Stimulated activated CD4-positive, alpha-beta T cell treated with anti-CD3 and anti-CD28 coated beads, Interleukin-4, amount 100 ng/mL, for 24 hours (primary cell): ENCODE measurements at regions not wholly inside any gene's neighbourhood (a gene's known extent, or its start where the extent isn't known, plus 50 kb on each side); places are given as distances from the start of the nearest gene placed in this dataset.

Source experiments
- DNase-seq: peaks from one replicate; pipeline ENCODE4 v3.0.0-alpha.2; 2020

DNA sequence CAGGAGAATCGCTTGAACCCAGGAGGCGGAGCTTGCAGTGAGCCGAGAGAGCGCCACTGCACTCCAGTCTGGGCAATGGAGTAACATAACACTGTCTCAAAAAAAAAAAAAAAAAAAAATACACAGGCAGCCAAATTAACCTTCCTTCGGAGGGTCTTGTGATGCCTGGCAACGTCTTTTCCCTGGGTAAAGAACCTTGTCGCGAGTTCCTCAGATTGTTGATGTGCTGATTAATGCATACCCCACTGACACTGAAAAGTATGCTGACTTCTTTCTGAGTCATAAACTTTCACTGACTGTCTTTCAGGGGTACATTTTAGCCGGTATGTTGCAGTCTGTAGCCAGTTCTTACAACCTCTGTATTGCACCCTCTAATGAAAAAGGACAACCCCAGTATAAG is 95.1 kb upstream of the SOD1 start:
- no peak for DNase-seq

DNA sequence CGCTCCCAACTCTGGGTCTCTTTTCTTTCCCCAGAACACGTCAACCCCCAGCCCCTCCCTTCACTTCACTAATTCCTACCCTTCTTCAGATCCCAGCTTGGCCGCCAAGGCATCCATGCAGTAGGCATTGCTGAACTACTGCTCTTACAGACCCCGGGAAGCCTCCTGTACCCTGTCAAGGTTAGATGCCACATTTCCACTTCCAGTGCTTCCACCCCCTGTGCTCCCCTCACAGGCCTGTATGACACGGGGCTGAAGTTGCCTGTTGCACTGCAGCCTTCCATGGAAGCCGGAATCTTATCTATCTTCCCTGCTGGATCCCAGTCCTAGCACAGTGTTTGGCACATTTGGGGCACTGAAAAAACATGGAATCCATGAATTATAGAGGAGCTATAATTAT is 99.0 kb upstream of the SOD1 start:
- DNase-seq: no peak

DNA sequence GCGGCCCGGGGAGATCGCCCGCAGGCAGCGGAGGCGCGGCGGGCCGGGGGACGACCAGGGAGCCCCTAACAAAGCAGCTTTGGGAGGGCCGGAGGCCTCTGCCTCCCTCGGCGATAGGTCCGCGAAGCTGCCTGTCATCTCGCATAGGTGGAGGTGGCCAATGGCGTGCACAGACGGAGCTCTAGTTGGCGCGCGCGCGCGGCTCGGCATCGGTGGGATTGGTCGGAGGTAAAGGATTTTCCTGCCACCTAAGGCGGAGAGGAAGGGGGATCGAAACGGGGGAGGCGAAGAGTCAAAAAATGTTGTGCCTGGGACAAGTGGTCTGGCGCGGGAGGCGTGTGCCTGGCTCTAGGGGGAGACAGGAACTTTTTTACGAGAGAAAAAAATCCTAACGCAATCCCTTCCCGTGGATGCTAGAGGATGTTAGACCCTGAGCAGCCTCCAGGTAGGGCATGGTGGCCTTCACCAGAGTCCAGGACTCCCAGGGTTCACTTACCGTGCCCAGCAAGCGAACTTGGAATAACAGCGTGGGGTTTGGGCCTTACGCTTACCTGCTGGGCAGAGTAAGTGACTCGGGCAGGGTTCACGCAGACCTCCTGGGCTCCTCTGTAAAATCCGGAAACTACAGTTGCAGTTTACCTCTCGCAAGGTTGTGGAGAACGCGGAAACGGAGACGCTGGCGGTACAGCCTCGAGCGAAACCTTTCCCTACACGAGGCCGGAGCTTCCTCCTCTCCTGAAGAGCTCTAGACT is 99.9 kb upstream of the SOD1 start:
- peak; percentile 95 for DNase-seq

DNA sequence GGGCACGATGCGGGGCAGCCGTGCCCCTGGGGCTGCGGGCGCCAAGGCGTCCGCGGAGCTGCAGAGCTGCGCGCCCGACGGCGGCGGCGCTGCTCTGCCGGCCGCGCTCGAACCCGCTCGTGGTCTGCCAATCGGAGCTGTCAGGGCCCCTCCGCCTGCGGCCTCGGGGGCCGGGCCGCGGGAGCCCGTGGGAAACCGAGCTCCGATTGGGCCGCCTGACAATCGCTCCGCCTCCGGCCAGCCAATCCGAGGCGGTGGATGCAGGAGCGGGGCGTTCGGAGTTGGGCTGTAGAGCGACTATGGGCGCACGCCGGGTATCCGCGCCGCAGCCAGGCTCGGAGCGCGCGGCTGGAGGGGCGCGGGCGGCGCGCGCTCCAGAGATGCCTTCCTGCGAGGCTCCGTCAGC is 100.5 kb upstream of the SOD1 start:
- peak; percentile 92 for DNase-seq

DNA sequence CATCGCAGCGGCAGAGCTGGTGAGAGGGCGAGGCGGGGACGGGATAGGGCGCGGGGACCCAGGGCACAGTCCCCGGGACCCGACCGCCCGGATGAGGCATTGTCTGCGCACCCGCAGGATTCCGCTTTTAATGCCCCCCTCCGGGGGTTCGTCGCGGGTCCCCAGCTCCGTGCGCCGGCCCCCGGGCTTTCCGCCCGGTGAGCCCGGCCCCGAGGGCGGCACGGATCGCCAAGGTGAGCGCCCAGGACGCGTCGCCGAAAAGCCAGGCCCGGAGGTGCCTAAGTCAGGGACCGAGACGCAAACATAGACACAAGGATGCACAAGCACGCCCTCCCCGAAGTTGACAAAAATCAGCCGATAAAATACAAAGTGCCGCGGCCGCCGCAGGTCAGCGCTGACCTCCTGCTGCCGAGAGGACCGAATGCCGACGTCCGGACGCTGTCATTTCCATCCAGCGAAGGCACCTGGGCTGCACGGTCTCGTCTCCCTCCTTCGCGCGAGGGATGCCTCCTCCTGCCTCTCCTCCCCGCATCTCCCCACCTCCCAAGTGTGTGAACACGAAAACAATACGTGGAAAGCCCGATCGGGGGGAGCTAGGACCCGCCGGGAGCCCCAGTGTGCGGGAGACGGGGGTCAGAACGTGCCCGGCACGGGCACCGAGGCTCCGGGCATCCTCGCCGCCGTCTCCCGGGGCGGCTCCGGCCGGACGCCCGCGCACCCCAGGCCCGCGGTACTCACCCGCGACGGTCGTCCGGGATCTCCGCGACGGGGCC is 101.1 kb upstream of the SOD1 start:
- DNase-seq: peak; percentile 29

DNA sequence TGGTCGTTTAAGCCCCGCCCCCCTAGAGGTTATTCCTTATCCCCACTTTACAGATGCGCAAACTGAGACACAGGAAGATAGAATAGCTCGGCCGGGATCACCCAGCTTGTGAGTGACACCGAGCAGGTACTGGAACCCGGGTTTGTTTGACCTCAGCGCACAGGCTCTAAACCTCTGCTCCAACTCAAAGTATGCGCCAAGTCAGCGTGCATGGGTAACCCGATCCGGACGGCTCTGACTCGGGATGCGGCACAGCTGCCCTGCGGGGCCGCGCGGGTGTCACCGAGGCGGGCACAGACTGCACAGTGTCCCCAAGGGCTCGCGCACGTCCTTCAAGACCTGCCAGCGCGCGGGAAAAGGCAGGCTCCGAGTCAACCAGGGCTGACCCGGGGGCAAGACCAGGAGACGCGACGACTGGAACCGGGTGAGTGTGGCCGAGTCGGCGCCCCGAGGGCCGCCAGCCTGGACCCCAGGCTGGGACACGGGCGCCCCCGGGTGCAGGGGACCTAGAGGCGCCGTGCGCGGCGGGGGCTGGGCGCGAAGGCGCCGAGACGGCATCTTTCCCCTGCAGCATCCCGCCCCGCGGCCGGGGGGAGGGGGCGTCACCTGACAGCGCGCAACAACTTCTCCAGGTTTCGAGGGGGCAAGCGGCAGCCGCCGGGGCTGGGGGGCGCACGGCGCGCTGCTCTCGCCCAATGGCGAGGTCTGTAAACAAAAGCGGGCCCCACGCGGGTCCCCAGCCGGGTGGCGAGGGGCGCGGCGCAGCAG is 101.9 kb upstream of the SOD1 start:
- DNase-seq: peak; percentile 13

DNA sequence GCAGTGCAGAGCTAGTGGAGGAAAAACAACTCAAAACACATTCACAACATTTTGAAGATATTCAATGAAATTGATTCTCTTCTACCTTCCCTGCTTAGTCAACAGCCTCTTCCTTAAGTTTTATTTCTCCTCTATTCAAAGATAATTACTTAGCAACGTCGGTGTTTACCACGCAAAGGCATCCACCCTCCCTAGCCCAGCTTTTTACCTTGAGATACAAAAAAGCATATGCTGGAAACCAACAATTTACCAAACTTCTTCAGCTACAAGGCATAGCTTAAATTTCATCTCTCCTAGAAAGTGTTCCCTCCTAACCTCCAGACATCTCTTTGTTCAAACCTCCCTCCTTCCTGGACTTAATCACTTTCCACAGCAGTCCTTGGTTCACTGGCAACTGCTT is 102.8 kb upstream of the SOD1 start:
- DNase-seq: no peak

DNA sequence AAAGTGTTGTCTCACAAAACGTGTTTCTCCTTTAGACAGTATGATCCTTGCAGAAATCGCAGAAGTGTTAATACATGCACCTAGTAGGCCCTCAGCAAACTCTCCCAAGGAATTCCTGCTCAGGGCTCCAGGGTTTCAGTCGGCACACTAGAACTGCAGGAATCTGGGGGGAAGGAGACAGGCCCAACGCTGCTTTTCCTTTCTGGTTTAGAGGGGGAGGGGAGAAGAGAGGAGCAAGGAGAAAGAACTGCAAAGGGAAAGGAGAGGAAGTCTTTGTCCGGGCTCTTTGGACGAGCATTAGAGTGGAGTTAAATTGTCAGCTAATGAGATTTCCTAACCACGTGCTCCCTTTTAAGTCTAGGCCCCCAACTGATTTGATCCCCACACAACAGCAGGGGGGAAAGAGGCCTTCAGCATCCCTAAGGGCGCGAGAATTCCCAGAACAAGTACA is 103.7 kb upstream of the SOD1 start:
- no peak for DNase-seq

DNA sequence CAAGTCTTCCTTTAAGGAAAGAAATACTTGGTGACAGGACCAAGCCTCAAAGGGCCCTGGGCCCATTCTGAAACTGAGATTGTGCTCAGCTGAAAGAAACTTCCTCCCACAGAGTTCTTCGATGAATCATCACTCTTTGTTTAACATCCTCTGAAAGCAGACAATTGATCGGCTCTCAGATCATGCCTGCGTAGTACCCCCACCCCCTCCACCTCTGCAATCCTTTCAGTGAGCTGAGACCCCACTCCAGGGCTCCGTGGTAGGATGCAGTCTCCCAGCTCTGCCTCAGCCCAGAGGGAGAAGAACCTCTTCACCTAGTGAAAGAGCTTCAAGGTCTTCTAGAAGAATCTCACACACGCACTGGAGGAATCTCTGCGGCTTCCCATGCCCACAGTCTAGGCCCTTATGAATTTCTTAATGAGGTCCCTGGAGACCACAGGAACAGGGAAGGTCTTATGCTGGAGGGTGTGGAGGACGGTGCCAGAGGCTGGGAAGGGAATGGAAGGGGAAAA is 104.9 kb upstream of the SOD1 start:
- DNase-seq: peak; percentile 58

DNA sequence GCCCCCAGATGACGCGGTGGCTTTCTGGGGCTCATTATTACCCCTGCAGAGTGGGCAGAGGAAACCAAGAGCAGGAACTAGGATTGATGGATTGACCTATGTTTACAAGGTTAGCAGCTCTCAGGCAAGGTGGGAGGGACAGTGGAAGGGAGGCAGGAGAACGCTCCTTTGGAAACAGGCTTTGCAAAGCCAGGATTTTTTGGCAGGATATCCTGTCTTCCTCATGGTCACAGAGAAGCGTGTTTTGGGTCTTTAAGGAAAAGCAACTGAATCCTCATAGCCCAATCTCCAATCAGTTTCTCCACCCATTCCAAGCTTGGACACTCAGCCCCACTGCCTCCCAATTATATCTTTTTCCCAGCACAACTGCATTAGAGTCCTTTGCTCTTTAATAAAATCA is 105.6 kb upstream of the SOD1 start:
- DNase-seq: no peak

DNA sequence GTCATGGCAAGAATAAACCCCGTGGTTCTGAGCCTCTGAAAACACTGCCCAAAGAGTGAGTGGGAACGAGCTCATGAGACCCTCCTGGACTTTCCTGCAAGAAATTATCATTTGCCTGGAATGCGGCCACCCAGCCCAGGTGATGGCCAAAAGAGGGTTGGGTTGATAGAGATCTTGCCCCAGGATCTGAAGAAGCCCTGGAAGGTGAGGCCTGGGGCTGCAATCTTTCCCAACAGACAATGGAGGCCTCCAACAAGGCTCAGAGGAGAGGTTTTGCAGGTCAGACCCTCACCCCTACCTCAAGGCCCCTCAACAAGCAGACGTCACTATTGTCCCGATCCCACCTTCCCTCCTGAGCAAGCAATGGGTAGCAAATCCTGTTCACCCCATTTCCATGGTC is 106.0 kb upstream of the SOD1 start:
- no peak for DNase-seq

DNA sequence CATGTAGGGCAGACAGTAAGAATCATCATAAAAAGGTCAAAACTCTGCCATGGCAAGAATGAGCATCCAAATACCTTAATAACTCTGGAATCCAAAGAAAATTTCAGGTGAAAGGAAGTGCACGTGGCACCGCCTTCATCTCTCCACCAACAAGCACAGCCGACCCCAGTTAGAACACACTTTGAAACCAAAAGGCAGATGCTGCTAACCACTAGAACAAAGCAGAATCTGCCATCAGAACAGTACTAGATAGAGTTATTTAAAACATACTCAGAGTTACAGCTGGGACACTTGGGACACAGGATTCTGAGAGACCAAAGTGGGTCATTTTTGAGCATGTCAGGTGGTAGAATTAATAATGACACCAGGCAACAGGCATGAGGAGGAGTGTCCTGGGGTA is 106.7 kb upstream of the SOD1 start:
- no peak for DNase-seq

DNA sequence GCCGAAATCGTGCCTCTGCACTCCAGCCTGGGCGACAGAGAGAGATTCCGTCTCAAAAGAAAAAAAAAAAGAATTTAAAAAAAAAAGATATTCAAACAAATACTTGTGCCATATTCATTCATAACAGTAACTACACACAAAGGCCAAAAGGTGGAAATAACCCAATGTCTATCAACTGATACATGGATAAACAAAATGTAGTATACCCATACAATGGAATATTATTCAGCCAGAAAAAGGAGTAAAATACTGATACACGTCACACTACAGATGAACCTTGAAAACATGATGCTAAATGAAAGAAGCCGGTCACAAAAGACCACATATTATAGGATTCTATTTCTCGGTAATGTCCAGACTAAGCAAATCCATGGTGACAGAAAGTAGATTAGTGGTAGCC is 109.4 kb upstream of the SOD1 start:
- no peak for DNase-seq

DNA sequence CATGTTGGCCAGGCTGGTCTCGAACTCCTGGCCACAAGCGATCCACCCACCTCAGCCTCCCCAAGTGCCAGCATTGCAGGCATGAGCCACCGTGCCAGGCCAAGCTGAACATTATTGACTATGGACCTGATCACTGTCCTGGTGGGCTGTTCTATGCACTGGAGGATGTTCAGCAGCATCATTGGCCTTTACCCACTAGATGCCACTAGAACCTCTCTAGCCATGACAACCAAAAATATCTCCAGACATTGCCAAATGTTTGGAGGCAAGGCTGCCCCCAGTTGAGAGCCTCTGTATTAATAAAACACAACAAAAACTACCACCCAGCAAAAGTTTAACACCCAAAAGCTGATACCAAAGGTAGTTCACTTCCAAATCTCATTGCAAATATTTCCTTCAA is 110.8 kb upstream of the SOD1 start:
- no peak for DNase-seq

DNA sequence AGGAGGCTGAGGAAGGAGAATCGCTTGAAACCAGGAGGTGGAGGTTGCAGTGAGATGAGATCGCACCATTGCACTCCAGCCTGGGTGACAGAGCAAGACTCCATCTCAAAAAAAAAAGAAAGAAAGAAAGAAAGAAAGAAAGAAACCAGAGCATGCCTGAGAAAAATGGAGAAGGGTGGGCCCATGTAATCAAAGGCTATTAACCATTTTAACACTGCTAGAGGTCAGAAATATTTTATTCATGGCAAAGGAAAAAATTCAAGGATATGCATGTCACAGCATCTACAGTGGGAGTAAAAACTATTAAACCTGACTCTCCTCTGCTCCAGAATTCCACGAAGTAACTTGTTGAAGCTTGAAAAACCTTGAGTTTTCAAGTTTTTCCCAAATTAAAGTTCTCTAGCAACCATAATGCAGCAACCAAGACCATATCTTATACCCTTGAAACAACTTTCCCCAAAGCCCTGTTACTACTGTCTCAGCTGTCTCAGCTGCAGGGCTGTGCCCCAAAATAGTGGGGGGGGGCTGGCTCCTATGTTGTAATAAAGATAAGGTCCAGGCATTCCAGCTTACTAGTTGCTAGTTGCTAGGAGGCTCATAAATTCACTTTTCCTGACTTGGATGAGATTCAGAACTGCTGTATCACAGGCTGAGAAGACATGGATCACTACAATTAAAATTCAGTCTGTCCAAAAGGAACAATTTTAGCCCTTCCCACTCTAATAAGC is 112.9 kb upstream of the SOD1 start:
- DNase-seq: no peak

DNA sequence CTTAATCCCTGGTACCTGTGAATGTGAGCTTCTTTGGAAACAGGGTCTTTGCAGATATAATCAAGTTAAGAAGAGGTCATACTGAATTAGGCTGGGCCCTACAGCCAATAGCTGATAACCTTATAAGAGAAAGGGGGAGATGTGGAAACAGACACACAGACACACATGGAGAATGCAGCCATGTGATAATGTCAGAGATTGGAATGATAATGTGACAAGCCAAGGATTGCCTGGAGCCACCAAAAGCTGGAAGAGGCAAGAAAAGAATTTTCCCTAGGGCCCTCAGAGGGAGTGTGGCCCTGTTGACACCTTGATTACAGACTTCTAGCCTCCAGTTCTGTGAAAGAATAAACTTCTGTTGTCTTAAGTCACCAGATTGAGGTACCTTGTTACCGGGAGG is 114.5 kb upstream of the SOD1 start:
- no peak for DNase-seq

DNA sequence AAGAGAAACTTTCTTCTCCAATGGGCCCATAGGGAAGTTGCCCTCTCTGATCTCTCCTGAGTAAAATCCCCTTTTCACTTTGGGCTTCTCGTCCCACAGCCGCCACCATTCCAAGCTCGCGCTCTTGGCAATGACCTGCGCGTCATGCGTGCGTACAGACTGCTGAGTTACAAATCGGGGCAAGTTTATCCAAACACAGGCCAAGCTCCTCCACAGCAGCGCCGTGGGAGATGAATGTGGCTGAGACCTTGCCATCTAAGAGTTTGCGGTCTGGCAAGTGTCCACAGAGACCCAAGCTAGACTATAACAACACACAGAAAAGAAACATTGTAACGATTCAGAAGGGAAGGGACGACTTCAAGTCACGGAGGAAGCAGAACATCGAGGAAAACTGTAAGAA is 116.3 kb upstream of the SOD1 start:
- DNase-seq: no peak

DNA sequence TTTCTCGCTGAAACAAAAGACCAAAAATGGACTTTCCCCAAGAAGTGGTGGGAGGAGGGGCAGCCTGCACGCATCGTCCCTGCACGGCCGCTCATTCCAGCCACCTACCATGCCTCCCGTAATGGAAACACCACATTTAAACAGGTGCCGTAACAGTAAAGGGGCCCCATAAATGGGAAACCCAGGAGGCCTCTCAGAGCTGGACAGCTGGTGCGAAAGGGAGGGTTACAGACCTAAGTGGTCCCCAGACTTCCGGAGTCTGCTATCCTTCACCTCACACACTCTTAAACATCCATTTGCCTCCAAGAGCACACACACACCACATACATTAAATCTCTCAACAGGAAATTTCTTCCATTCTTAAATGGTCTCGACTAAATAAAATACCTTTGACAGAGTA is 120.7 kb upstream of the SOD1 start:
- no peak for DNase-seq

DNA sequence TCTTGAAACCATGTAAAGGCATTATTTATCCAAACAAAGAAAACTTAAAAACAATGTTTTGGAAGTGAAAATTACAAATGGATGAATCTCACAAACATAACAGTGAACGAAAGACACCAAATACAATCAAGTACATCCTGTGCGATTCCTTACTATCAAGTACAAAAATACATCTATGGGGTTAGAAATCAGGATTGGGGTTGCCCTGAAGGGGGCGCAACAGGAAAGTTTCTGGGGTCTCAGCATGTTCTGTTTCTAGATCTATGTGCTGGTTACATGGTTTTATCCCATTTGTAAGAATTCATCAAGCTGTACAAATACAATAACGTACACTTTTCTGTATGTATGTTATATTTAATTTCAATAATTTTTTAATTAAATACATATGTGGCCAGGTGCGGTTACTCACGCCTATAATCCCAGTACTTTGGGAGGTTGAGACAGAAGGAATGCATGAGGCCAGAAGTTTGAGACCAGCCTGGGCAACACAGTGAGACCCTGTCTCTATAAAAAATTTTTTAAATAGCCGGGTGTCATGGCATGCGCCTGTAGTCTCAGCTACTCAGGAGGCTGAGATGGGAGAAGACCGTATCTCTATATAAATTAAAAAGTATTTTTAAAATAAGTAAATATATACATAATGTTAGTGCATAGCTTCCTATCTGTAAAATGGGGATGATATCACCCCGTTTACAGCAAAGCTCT is 121.5 kb upstream of the SOD1 start:
- DNase-seq: no peak

DNA sequence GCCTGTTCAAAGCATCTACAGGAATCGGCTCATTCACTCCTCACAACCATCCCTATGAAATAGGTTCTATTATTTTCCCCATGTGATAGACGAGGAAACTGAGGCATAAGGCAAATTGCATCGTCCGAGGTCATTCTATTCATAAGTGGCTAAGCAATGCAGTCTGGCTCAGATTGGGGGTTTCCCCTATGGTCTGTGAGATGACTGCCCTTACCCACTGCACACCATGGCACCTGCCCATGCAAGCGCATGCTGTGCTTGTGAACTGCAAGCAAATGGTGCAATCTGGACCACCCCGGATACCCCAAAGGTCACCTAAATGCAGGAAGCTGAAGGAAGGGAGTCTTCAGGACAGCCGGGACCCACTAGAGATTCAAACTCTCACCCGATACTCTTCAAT is 123.4 kb upstream of the SOD1 start:
- DNase-seq: no peak

DNA sequence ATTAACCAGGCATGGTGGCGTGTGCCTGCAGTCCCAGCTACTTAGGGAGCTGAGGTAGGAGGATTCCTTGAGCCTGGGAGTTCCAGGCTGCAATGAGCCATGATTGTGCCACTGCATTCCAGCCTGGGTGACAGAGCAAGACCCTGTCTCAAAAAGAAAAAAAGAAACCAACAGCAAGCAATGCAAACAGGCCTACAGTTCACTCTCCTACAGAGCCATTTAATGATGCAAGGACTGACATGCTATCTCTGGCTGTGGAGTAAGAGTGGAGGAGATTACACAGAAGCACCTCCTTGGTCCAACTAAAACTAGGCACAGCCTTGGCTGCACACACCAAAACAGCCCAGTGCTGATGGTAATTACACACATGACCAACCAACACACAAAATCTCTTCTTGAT is 127.5 kb upstream of the SOD1 start:
- no peak for DNase-seq
